ENCODE measurements at regions not wholly inside any gene's neighbourhood (a gene's known extent, or its start where the extent isn't known, plus 50 kb on each side); places are given as distances from the start of the nearest gene placed in this dataset.

GRCh38 chr7:86970986-86971385 is 88.5 kb downstream of the ELAPOR2 start:
- DNase-seq: no peak

DNA sequence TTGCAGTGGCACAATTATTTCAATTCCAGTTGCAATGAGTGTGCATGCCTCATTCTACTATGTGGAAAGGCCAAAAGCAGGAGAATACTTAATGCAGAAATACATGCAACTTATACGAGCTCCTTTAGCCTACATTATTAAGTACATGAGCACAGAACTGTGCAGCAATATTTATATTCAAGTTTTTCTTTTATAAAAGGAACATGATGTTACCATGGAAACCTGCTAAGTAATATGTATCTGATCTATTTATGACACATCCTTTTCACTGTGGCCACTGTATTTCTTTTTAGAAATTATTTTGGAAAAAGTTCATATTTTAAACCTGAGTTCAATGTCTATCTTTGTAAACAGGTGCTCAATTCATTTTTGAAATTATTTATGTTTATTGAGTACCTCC is 88.9 kb downstream of the ELAPOR2 start:
- DNase-seq: no peak

- DNase-seq: no peak
These were observed 89.6 kb downstream of the ELAPOR2 start for GRCh38 chr7:86969865-86970264.

- no peak for DNase-seq
These were observed 90.8 kb downstream of the ELAPOR2 start for GRCh38 chr7:86968618-86969017.

GRCh38 chr7:86966916-86967315 is 92.5 kb downstream of the ELAPOR2 start:
- no peak for DNase-seq

- peak; percentile 0 for DNase-seq
These were observed 93.7 kb downstream of the ELAPOR2 start for GRCh38 chr7:86965727-86966120.

GRCh38 chr7:86964973-86965726 is 94.3 kb downstream of the ELAPOR2 start:
- DNase-seq: no peak

DNA sequence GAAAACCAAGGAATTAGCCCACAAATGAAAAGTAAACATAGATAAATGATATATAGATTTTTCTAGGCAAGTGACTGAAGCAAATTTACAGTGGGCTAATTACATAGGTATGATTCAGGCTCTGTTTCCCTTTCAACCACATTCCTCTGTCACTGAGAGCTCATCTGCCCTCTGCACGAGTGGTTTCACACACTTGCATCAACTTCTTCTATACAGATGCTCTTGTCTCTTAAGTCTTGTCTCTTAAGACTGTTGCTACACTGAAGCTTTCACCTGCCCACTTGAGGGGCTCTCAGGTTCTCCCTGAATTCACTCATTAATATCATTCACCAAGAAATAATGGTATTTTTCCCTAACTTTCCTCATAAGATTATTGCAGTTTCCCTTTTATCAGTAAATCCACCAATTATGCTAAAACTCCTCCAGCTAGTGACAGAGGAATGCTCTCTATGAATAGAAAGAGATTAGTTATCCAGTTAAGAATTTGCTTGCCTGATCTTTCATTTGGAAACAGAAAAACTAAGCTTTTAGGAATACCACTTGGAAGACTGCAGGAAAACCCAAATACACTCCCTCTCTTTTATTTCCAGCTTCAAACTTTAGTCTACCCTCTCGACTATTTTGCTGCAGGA is 95.7 kb downstream of the ELAPOR2 start:
- peak; percentile 82 for DNase-seq

GRCh38 chr7:86962623-86963022 is 96.8 kb downstream of the ELAPOR2 start:
- no peak for DNase-seq

DNA sequence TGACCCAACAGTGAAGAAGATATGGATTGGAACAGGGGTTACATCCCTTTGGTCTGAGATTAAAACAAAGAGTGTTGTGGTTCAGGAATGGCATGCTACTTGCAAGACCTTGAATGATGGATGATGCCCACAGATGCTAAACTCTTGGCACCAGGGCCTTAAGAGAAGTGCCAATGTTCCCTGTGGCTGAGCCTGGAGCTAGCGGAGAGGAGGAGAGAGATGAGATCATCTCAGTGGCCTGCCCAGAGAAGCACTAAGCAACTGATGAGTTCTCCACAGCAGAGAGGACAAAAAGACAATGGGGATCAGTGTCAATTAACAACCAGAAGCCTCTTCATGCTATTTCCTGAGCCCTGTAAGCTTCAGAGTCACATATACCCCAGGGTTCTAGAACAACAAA is 97.8 kb downstream of the ELAPOR2 start:
- no peak for DNase-seq

- no peak for DNase-seq
These were observed 101.1 kb downstream of the ELAPOR2 start for GRCh38 chr7:86958380-86958779.

DNA sequence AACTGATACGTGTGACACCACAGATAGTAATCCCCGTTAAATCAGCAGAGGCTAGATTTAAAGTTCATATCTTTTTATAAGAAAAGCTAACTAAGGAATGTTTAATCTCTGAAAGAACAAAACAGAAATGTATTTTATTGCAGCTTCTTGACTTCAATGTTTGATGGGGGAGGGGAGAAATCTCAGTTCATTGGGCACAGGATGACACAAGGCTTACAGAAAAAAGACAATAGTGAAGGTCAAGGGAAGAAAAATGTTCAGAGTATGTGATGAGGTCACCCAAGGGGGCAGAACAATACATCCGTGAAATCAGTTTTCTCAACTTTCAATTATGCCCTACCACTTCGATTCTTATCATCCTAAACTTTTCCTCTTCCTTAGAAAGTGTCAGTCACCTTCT is 102.9 kb downstream of the ELAPOR2 start:
- DNase-seq: no peak

- no peak for DNase-seq
These were observed 103.5 kb downstream of the ELAPOR2 start for GRCh38 chr7:86955895-86956503.

DNA sequence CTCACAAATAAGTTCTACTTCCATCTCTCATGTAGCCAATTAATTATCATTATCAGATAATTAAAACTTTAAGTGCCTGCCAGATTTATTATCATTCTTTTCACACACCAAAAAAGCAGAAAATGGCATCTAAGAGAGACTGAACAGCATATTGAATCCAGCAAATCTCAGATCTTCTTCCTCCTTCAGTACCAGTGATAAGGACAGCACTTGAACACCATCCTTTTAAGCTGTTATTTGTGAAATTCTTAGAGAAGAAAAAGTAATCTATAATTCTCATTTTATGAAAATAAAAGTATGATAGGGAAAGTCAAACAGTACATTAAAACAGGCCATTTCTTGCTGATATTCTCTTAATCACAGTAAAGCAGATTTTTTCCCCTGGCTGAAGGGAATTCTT is 104.5 kb downstream of the ELAPOR2 start:
- DNase-seq: no peak

DNA sequence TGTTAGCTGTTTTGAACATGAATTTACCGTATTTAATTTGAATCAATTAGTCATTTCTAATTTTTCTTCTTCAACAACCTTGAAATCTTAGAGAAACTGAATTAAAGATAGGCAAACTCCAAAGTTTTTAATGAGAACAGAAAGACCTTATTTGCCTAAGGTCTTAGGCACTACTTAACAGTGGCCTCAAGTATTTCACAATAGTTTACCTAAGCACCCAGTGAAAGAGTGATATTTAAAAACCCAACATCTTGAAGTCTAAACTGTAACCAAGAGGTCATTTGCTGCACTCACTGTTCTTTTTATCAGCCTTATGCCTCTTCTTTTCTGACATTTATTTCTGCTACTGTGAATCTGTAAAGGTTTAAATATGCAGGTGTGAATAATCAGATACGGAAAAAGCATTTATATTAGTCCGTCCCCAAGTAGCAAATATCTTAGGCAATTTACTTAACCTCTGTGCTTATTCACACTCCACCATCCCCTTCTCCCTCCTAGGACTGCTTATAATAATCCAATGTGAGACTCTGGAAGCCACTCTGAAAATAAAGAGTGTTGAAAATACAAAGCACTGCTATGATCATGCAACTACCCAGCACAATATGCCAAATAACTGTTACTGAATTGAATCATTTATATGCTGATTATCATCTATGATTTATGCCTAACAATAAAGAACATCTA is 105.7 kb downstream of the ELAPOR2 start:
- no peak for DNase-seq

- no peak for DNase-seq
These were observed 106.2 kb downstream of the ELAPOR2 start for GRCh38 chr7:86953219-86953618.

DNA sequence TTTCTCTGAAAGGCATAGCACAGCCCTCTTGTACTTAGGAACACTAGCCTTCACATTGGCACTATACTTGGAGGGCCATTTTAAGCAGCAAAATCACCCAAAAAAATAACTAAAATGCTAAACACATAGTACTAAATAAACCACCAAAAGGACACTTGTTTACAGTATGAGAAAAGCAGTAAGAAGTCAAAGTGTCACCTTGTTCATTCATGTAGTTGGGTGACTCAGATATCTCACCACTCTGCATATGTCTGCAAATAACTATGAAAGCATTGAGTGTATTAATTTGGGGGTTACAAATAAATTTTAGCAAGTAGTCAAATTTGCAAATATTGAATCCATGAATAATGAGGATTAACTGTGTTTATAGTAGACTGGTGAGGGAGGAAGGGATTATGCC is 107.6 kb downstream of the ELAPOR2 start:
- no peak for DNase-seq

DNA sequence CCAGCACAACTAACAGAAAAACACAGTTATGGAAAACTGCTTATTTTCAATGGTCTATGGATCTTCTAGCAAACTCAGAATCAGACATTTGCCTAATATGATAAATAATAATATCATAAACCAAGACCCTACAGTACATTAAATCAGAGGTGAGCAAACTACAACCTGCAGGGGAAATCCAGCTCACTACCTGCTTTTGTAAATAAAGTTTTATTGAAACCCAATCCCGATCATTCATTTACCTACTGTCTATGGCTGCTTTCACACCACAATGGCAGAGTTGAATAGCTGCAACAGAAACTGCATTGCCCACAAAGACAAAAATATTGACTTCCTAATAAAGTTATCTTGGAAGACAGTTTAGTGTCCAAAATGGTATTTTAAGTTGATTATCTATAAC is 108.5 kb downstream of the ELAPOR2 start:
- DNase-seq: no peak

GRCh38 chr7:86950360-86950759 is 109.1 kb downstream of the ELAPOR2 start:
- no peak for DNase-seq

- DNase-seq: no peak
These were observed 109.6 kb downstream of the ELAPOR2 start for GRCh38 chr7:86949779-86950260.

GRCh38 chr7:86949052-86949778 is 110.2 kb downstream of the ELAPOR2 start:
- DNase-seq: no peak

DNA sequence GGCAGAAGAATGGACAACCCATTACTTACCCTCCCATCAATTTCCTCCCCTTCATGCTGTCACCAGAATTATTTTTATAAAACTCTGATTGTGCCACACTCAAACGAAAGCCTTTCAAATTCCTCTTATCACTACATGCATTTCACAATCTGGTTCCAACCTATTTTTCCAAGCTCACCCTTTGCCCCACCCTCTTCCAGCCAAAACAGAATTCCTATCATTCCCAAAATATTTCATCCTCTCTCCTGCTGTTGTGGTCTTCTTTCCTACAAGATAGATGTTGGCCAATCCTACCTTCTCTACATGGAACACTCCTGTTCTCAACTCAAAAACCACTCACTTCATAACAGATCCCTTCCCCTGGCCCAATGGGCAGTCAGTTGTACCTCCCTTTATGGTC is 111.5 kb downstream of the ELAPOR2 start:
- DNase-seq: peak; percentile 35

- DNase-seq: no peak
These were observed 116.0 kb downstream of the ELAPOR2 start for GRCh38 chr7:86943447-86943846.

Data from fibroblast of skin of abdomen (primary cell).